ENCODE measurements at regions not wholly inside any gene's neighbourhood (a gene's known extent, or its start where the extent isn't known, plus 50 kb on each side); places are given as distances from the start of the nearest gene placed in this dataset.
A peak's percentile ranks its signal among the peaks of the same experiment; 100 is the strongest.

- Histone ChIP-seq H3K4me1 (ENCODE audit: control insufficient read depth, extremely low read depth, insufficient read depth, low read length) (peaks cover 28% of the 10 kb centered on the region), H3K4me3 (replicated peaks in 1 of 4; ENCODE audit: control extremely low read depth in 1 of 4, insufficient read depth in 1 of 4, low read depth in 3 of 4, low read length in 4 of 4) (no peak overlapping the region), H2AFZ (ENCODE audit: low read length) (no peak overlapping the region), H3K4me2 (ENCODE audit: extremely low read depth, insufficient read depth, low read length) (no peak overlapping the region), H3K27me3 (ENCODE audit: control insufficient read depth, insufficient read depth, low read length) (no peaks in the 10 kb centered on the region), H3K36me3 (ENCODE audit: control insufficient read depth, insufficient read depth, low read length) (no peaks in the 10 kb centered on the region), H3K79me2 (ENCODE audit: control insufficient read depth, insufficient read depth, low read length) (no peaks in the 10 kb centered on the region), H3K9ac (ENCODE audit: insufficient read depth, low read length) (no peak overlapping the region), H3K27ac (ENCODE audit: insufficient read depth, low read length) (peak overlapping the region; percentile 49), H3K9me3 (ENCODE audit: control insufficient read depth, insufficient read depth, low read depth, low read length) (no peaks in the 10 kb centered on the region), H4K20me1 (ENCODE audit: control insufficient read depth, extremely low read depth, insufficient read depth, low read length) (no peaks in the 10 kb centered on the region)
- no peak for TF ChIP-seq EZH2 (IDR thresholded peaks at IDR 0.05; ENCODE audit: low read length, missing control alignments)
- TF ChIP-seq CTCF (conservative IDR thresholded peaks at IDR 0.05 in 1 of 2, IDR thresholded peaks at IDR 0.05 in 1 of 2; ENCODE audit: low read depth in 1 of 2, low read length in 2 of 2), result no peak
- DNase-seq (ENCODE audit: low read depth in 2 of 2), result peak; percentile 35 to 61
These were observed 103.0 kb upstream of the MAML3 start for GRCh38 chr4:140256941-140257340.

GRCh38 chr4:140256335-140256734, 102.4 kb upstream of the MAML3 start:
- TF ChIP-seq CTCF (conservative IDR thresholded peaks at IDR 0.05 in 1 of 2, IDR thresholded peaks at IDR 0.05 in 1 of 2; ENCODE audit: low read depth in 1 of 2, low read length in 2 of 2) (no peak), EZH2 (IDR thresholded peaks at IDR 0.05; ENCODE audit: low read length, missing control alignments) (no peak)
- Histone ChIP-seq H3K27ac (ENCODE audit: insufficient read depth, low read length) (peak overlapping the region; percentile 49), H4K20me1 (ENCODE audit: control insufficient read depth, extremely low read depth, insufficient read depth, low read length) (no peaks in the 10 kb centered on the region), H3K36me3 (ENCODE audit: control insufficient read depth, insufficient read depth, low read length) (no peaks in the 10 kb centered on the region), H3K4me2 (ENCODE audit: extremely low read depth, insufficient read depth, low read length) (no peak overlapping the region), H3K9ac (ENCODE audit: insufficient read depth, low read length) (no peak overlapping the region), H2AFZ (ENCODE audit: low read length) (no peak overlapping the region), H3K79me2 (ENCODE audit: control insufficient read depth, insufficient read depth, low read length) (no peaks in the 10 kb centered on the region), H3K27me3 (ENCODE audit: control insufficient read depth, insufficient read depth, low read length) (no peaks in the 10 kb centered on the region), H3K9me3 (ENCODE audit: control insufficient read depth, insufficient read depth, low read depth, low read length) (no peaks in the 10 kb centered on the region), H3K4me1 (ENCODE audit: control insufficient read depth, extremely low read depth, insufficient read depth, low read length) (peaks cover 28% of the 10 kb centered on the region), H3K4me3 (replicated peaks in 1 of 4; ENCODE audit: control extremely low read depth in 1 of 4, insufficient read depth in 1 of 4, low read depth in 3 of 4, low read length in 4 of 4) (no peak overlapping the region)
- DNase-seq (ENCODE audit: low read depth in 2 of 2), result peak; percentile 54 to 61

GRCh38 chr4:140255927-140256326, 101.9 kb upstream of the MAML3 start:
- no peak overlapping the region for H3K9ac ChIP-seq (ENCODE audit: insufficient read depth, low read length)
- H3K9me3 ChIP-seq (ENCODE audit: control insufficient read depth, insufficient read depth, low read depth, low read length), result no peaks in the 10 kb centered on the region
- no peaks in the 10 kb centered on the region for H3K27me3 ChIP-seq (ENCODE audit: control insufficient read depth, insufficient read depth, low read length)
- H3K27ac ChIP-seq (ENCODE audit: insufficient read depth, low read length), result peak overlapping the region; percentile 37
- peaks cover 28% of the 10 kb centered on the region for H3K4me1 ChIP-seq (ENCODE audit: control insufficient read depth, extremely low read depth, insufficient read depth, low read length)
- TF ChIP-seq EZH2 (IDR thresholded peaks at IDR 0.05; ENCODE audit: low read length, missing control alignments), result no peak
- H2AFZ ChIP-seq (ENCODE audit: low read length), result no peak overlapping the region
- no peak overlapping the region for H3K4me3 ChIP-seq (replicated peaks in 1 of 4; ENCODE audit: control extremely low read depth in 1 of 4, insufficient read depth in 1 of 4, low read depth in 3 of 4, low read length in 4 of 4)
- no peaks in the 10 kb centered on the region for H4K20me1 ChIP-seq (ENCODE audit: control insufficient read depth, extremely low read depth, insufficient read depth, low read length)
- H3K36me3 ChIP-seq (ENCODE audit: control insufficient read depth, insufficient read depth, low read length), result no peaks in the 10 kb centered on the region
- H3K79me2 ChIP-seq (ENCODE audit: control insufficient read depth, insufficient read depth, low read length), result no peaks in the 10 kb centered on the region
- DNase-seq (ENCODE audit: low read depth in 2 of 2), result no peak
- no peak overlapping the region for H3K4me2 ChIP-seq (ENCODE audit: extremely low read depth, insufficient read depth, low read length)

Data from fibroblast of lung (primary cell).